K562 (cell line): ENCODE measurements at regions not wholly inside any gene's neighbourhood (a gene's known extent, or its start where the extent isn't known, plus 50 kb on each side); places are given as distances from the start of the nearest gene placed in this dataset.

Experiments
- ATAC-seq: fragments of 200-7000 bp; cut with Tn5 transposase; 3 replicates; pipeline ENCODE4 v1.9.1; 2020; ENCODE audit warnings: moderate library complexity
- BruUV-seq: library from RNA; stranded (reverse); fragments of 400-500 nt; replicated peaks from 2 replicates; lab custom pipeline; 2021; lab: Mats Ljungman, UMichigan
- CTCF ChIA-PET: fragments of 300-600 bp; formaldehyde crosslinking; extraction: SDS; loops from one replicate; lab custom pipeline; 2021; ENCODE audit warnings: low intra/inter-chr PET ratio; lab: Yijun Ruan, JAX
- POLR2A ChIA-PET: fragments of 300-600, 350-650 bp; sonication (Branson Sonifier 250); formaldehyde crosslinking; extraction: SDS; loops from one replicate; lab custom pipeline; 2021; ENCODE audit warnings: antibody characterized with exemption, inconsistent platforms; lab: Yijun Ruan, JAX
- DNase-seq, 4 experiments: peaks; one replicate each; pipeline versions ENCODE4 v3.0.0 to v3.0.0-alpha.2; 2011 to 2018; ENCODE audit warnings: low spot score in 3 of 4, mixed read lengths in 3 of 4; ENCODE audit errors: extremely low read depth in 1 of 4
- FAIRE-seq: peaks from 2 replicates; lab custom pipeline; 2011; peaks lifted over from hg19 to GRCh38; lab: Jason Lieb, UNC
- H2AFZ ChIP-seq: 2 replicates; pipeline ENCODE4 v1.6.0; 2011; ENCODE audit warnings: low read depth, low read length, control low read depth, inconsistent platforms
- H3K27ac ChIP-seq: fragments of 200-600 bp; 3 replicates; pipeline ENCODE4 v1.8.0; 2011; ENCODE audit warnings: low read depth, mild to moderate bottlenecking, control low read depth, inconsistent platforms, low read length, moderate library complexity, mixed read lengths; ENCODE audit errors: extremely low read depth
- H3K27me3 ChIP-seq, 2 experiments: fragments of 300-600 bp in 1 of 2; 2 replicates in 1 of 2; 3 replicates in 1 of 2; pipeline versions ENCODE4 v1.6.0 to v1.8.0; 2011; ENCODE audit warnings: inconsistent platforms in 2 of 2, low read length in 2 of 2, mild to moderate bottlenecking in 1 of 2, mixed read lengths in 1 of 2, moderate library complexity in 1 of 2; ENCODE audit not compliant: control insufficient read depth in 2 of 2, insufficient read depth in 2 of 2
- H3K36me3 ChIP-seq: fragments of 300-600 bp; 3 replicates; pipeline ENCODE4 v1.8.0; 2011; ENCODE audit warnings: mild to moderate bottlenecking, low read length, inconsistent platforms; ENCODE audit not compliant: control insufficient read depth, insufficient read depth
- H3K4me1 ChIP-seq, 2 experiments: fragments of 200-600 bp in 1 of 2; replicated peaks in 1 of 2; 2 replicates in 1 of 2; 3 replicates in 1 of 2; pipeline versions ENCODE4 v1.5.1 to v1.8.0; 2011; ENCODE audit warnings: inconsistent platforms in 2 of 2, low read length in 2 of 2, mild to moderate bottlenecking in 1 of 2, mixed read lengths in 1 of 2, moderate library complexity in 1 of 2; ENCODE audit not compliant: control insufficient read depth in 2 of 2, insufficient read depth in 2 of 2
- H3K4me2 ChIP-seq: 2 replicates; pipeline ENCODE4 v1.6.1; 2011; ENCODE audit warnings: low read length, control low read depth, inconsistent platforms, mixed read lengths; ENCODE audit not compliant: insufficient read depth
- H3K4me3 ChIP-seq: fragments of 200-600 bp; sonication (generic), shearing (Covaris generic); 2 replicates; pipeline ENCODE4 v1.5.1; 2016; ENCODE audit warnings: control low read depth, inconsistent platforms
- H3K79me2 ChIP-seq: fragments of 200-600 bp; 3 replicates; pipeline ENCODE4 v1.8.0; 2011; ENCODE audit warnings: low read length, inconsistent platforms; ENCODE audit not compliant: control insufficient read depth, insufficient read depth
- H3K9ac ChIP-seq, 2 experiments: 2 replicates each; pipeline versions ENCODE4 v1.6.0 to v1.6.1; 2011; ENCODE audit warnings: low read depth in 2 of 2, low read length in 2 of 2, control low read depth in 1 of 2, inconsistent platforms in 1 of 2, mild to moderate bottlenecking in 1 of 2, mixed read lengths in 1 of 2; ENCODE audit not compliant: insufficient read depth in 1 of 2
- H3K9me1 ChIP-seq: one replicate; pipeline ENCODE4 v1.6.0; 2011; ENCODE audit warnings: inconsistent platforms, mild to moderate bottlenecking, low read length, moderate library complexity; ENCODE audit not compliant: control insufficient read depth, insufficient read depth
- H3K9me3 ChIP-seq: replicated peaks from 2 replicates; pipeline ENCODE4 v1.5.1; 2011; ENCODE audit warnings: low read depth, low read length, inconsistent platforms; ENCODE audit not compliant: control insufficient read depth, insufficient read depth
- H4K20me1 ChIP-seq: replicated peaks from 2 replicates; pipeline ENCODE4 v1.6.1; 2011; ENCODE audit warnings: low read length, inconsistent platforms, mixed read lengths; ENCODE audit not compliant: control insufficient read depth, insufficient read depth
- ATF7 ChIP-seq: fragments of 450-650 bp; IDR thresholded peaks from 2 replicates; pipeline ENCODE4 v1.7.1; 2014; ENCODE audit warnings: mild to moderate bottlenecking, moderate library complexity
- DLX4 ChIP-seq: fragments of 250-450 bp; sonication (Bioruptor Pico); IDR thresholded peaks from 2 replicates; pipeline ENCODE4 v1.6.1; 2021; ENCODE audit warnings: mild to moderate bottlenecking
- FOSL1 ChIP-seq: fragments of 200-800 bp; sonication (Bioruptor generic); conservative IDR thresholded peaks from 2 replicates; pipeline ENCODE4 v1.6.1; 2016; ENCODE audit warnings: missing genetic modification characterization, missing compliant biosample characterization
- FOXK1 ChIP-seq: sonication (generic); formaldehyde crosslinking; IDR thresholded peaks from 2 replicates; pipeline ENCODE4 v1.8.0; 2022; ENCODE audit warnings: missing genetic modification reagents, mild to moderate bottlenecking, borderline replicate concordance
- GABPB2 ChIP-seq: fragments of 250-450 bp; sonication (Bioruptor Pico); conservative IDR thresholded peaks from 2 replicates; pipeline ENCODE4 v1.5.1; 2021; ENCODE audit warnings: mild to moderate bottlenecking
- HDAC8 ChIP-seq: fragments of 450-650 bp; IDR thresholded peaks from 2 replicates; pipeline ENCODE4 v1.6.1; 2016; ENCODE audit warnings: mild to moderate bottlenecking, missing genetic modification characterization, moderate library complexity, missing compliant biosample characterization
- HNRNPH1 ChIP-seq: fragments of 200-400 bp; formaldehyde crosslinking; optimal IDR thresholded peaks from 2 replicates; pipeline ENCODE3; 2017; ENCODE audit warnings: low read depth, mild to moderate bottlenecking, low read length, moderate library complexity
- NR2C1 ChIP-seq, 2 experiments: fragments of 450-650 bp; IDR thresholded peaks; 2 replicates each; pipeline ENCODE4 v1.6.1; 2017; ENCODE audit warnings: mild to moderate bottlenecking in 2 of 2, antibody characterized with exemption in 1 of 2, inconsistent platforms in 1 of 2, missing compliant biosample characterization in 1 of 2, missing genetic modification characterization in 1 of 2
- PHTF2 ChIP-seq: fragments of 250-450 bp; sonication (Bioruptor Pico); IDR thresholded peaks from 2 replicates; pipeline ENCODE4 v1.5.0; 2021; ENCODE audit warnings: mild to moderate bottlenecking
- SPI1 ChIP-seq: IDR thresholded peaks from 2 replicates; pipeline ENCODE4 v1.6.1; 2011; ENCODE audit warnings: low read depth, low read length, control low read depth, borderline replicate concordance
- TEAD1 ChIP-seq, 2 experiments: fragments of 450-650 bp in 1 of 2; sonication (generic) in 1 of 2; formaldehyde crosslinking; IDR thresholded peaks; 2 replicates each; pipeline versions ENCODE4 v1.4.0 to v1.8.0; 2020 to 2022; ENCODE audit warnings: mild to moderate bottlenecking in 2 of 2, missing genetic modification reagents in 1 of 2
- USF1 ChIP-seq: sonication (generic); formaldehyde crosslinking; IDR thresholded peaks from 2 replicates; pipeline ENCODE4 v1.9.0; 2022; ENCODE audit warnings: mild to moderate bottlenecking, missing genetic modification reagents
- ZBTB5 ChIP-seq: fragments of 450-650 bp; IDR thresholded peaks from 2 replicates; pipeline ENCODE4 v1.6.1; 2017; ENCODE audit warnings: antibody characterized with exemption
- ZHX1 ChIP-seq: fragments of 150-350 bp; conservative IDR thresholded peaks from 2 replicates; pipeline ENCODE4 v1.6.1; 2014; ENCODE audit warnings: low read length
- ZNF134 ChIP-seq: fragments of 250-450 bp; sonication (Bioruptor Pico); conservative IDR thresholded peaks from 2 replicates; pipeline ENCODE4 v1.4.0; 2020
- ZZZ3 ChIP-seq: fragments of 450-650 bp; IDR thresholded peaks from 2 replicates; pipeline ENCODE4 v1.6.1; 2016; ENCODE audit warnings: antibody characterized with exemption, mild to moderate bottlenecking, moderate library complexity
- WGBS: fragments of 100-300 bp; shearing (Covaris generic); methylation state at CpG from one replicate; pipeline ENCODE4 v1.1.6; 2016; ENCODE audit warnings: low coverage, mixed read lengths; ENCODE audit not compliant: insufficient coverage; ENCODE audit errors: missing lambda C conversion rate; 5-methylcytosine and 5-hydroxymethylcytosine counted together
- in situ Hi-C: fragments of 300-500 bp; cut with MboI; formaldehyde crosslinking; loops from 4 replicates; pipeline ENCODE4 v1.15.0; 2018; ENCODE audit warnings: inconsistent platforms, mixed read lengths
- intact Hi-C: fragments of 100-400 bp; cut with micrococcal nuclease; formaldehyde crosslinking; loops from 2 replicates; pipeline ENCODE4 v1.14.2; 2022

- TF ChIP-seq HNRNPH1 (no peak), SPI1 (no peak), DLX4 (no peak)
Observed at GRCh38 chr1:81006502-81006901, 794.2 kb upstream of the ADGRL2 start (continued).

GRCh38 chr1:81004011-81004410 is 796.7 kb upstream of the ADGRL2 start:
- H3K4me2 ChIP-seq: no peak overlapping the region
- 1% methylated on average over 4 of the region's 4 CpGs for WGBS
- in situ Hi-C loops: no loop called here
- no peaks in the 10 kb centered on the region for H3K27me3 ChIP-seq
- no peaks in the 10 kb centered on the region for H3K4me1 ChIP-seq
- H2AFZ ChIP-seq: no peak overlapping the region
- no peak for TF ChIP-seq ZNF134 (CRISPR knock-in tag)
- TF ChIP-seq PHTF2: no peak
- no peak for TF ChIP-seq NR2C1 (IDR thresholded peaks at IDR 0.05)
- TF ChIP-seq NR2C1 (tag; IDR thresholded peaks at IDR 0.05): no peak
- TF ChIP-seq USF1: no peak
- no peak for TF ChIP-seq ATF7
- no peak for TF ChIP-seq ZZZ3
- TF ChIP-seq ZBTB5: no peak
- TF ChIP-seq GABPB2 (CRISPR knock-in tag): no peak
- TF ChIP-seq TEAD1 (CRISPR knock-in tag; IDR thresholded peaks at IDR 0.05): no peak
- TF ChIP-seq HDAC8 (tag): no peak
- TF ChIP-seq FOSL1 (tag): no peak
- TF ChIP-seq FOXK1 (CRISPR knock-in tag): no peak
- no peak for TF ChIP-seq ZHX1
- POLR2A ChIA-PET: no interaction called here
- H3K79me2 ChIP-seq: no peaks in the 10 kb centered on the region
- H3K9ac ChIP-seq: no peak overlapping the region
- H3K4me3 ChIP-seq: no peak overlapping the region
- no peak overlapping the region for H3K27ac ChIP-seq
- CTCF ChIA-PET: no interaction called here
- intact Hi-C loops: no loop called here
- FAIRE-seq (no peak), ATAC-seq (no peak), DNase-seq (no peak)
- no peaks in the 10 kb centered on the region for H4K20me1 ChIP-seq
- no TSS peak for BruUV-seq
- no peaks in the 10 kb centered on the region for H3K36me3 ChIP-seq
- no peaks in the 10 kb centered on the region for H3K9me3 ChIP-seq
- no peaks in the 10 kb centered on the region for H3K9me1 ChIP-seq
